ENCODE measurements at regions not wholly inside any gene's neighbourhood (a gene's known extent, or its start where the extent isn't known, plus 50 kb on each side); places are given as distances from the start of the nearest gene placed in this dataset.

DNA sequence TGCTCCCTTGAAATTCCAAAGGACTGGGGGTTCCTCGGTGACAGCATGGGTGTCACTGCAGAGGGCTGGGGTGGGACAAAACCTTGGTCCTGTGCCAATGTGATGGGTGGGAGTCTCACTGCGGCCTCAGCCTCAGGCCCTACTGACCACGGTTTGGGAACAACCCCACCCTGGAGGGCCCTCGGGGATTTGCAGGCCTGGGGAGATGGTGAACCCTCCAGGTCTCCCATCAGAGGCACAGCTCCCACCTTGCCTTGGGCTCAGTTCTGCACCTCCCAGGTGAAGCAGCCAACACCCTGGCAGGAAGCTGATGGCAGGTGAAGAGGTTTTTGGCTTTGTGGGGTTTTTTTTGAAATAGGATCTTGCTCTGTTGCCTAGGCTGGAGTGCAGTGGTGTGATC is 286.8 kb downstream of the PBX3 start:
- TF ChIP-seq TAF1 (IDR thresholded peaks at IDR 0.05; ENCODE audit: low read depth) (no peak), SMC3 (conservative IDR thresholded peaks at IDR 0.05; ENCODE audit: poor library complexity) (no peak), RAD21 (conservative IDR thresholded peaks at IDR 0.05) (no peak), EZH2 (IDR thresholded peaks at IDR 0.05; ENCODE audit: borderline replicate concordance, insufficient read depth, low read length, poor library complexity, severe bottlenecking) (no peak), EP300 (conservative IDR thresholded peaks at IDR 0.05; ENCODE audit: poor library complexity, severe bottlenecking) (no peak), POLR2AphosphoS5 (IDR thresholded peaks at IDR 0.05) (no peak)
- TF ChIP-seq, protein P1, sequence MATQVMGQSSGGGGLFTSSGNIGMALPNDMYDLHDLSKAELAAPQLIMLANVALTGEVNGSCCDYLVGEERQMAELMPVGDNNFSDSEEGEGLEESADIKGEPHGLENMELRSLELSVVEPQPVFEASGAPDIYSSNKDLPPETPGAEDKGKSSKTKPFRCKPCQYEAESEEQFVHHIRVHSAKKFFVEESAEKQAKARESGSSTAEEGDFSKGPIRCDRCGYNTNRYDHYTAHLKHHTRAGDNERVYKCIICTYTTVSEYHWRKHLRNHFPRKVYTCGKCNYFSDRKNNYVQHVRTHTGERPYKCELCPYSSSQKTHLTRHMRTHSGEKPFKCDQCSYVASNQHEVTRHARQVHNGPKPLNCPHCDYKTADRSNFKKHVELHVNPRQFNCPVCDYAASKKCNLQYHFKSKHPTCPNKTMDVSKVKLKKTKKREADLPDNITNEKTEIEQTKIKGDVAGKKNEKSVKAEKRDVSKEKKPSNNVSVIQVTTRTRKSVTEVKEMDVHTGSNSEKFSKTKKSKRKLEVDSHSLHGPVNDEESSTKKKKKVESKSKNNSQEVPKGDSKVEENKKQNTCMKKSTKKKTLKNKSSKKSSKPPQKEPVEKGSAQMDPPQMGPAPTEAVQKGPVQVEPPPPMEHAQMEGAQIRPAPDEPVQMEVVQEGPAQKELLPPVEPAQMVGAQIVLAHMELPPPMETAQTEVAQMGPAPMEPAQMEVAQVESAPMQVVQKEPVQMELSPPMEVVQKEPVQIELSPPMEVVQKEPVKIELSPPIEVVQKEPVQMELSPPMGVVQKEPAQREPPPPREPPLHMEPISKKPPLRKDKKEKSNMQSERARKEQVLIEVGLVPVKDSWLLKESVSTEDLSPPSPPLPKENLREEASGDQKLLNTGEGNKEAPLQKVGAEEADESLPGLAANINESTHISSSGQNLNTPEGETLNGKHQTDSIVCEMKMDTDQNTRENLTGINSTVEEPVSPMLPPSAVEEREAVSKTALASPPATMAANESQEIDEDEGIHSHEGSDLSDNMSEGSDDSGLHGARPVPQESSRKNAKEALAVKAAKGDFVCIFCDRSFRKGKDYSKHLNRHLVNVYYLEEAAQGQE (IDR thresholded peaks at IDR 0.05; ENCODE audit: borderline replicate concordance) = no peak
- TF ChIP-seq, protein P2, sequence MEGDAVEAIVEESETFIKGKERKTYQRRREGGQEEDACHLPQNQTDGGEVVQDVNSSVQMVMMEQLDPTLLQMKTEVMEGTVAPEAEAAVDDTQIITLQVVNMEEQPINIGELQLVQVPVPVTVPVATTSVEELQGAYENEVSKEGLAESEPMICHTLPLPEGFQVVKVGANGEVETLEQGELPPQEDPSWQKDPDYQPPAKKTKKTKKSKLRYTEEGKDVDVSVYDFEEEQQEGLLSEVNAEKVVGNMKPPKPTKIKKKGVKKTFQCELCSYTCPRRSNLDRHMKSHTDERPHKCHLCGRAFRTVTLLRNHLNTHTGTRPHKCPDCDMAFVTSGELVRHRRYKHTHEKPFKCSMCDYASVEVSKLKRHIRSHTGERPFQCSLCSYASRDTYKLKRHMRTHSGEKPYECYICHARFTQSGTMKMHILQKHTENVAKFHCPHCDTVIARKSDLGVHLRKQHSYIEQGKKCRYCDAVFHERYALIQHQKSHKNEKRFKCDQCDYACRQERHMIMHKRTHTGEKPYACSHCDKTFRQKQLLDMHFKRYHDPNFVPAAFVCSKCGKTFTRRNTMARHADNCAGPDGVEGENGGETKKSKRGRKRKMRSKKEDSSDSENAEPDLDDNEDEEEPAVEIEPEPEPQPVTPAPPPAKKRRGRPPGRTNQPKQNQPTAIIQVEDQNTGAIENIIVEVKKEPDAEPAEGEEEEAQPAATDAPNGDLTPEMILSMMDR (IDR thresholded peaks at IDR 0.05; ENCODE audit: poor library complexity, severe bottlenecking) = no peak
- H3K9me3 ChIP-seq (ENCODE audit: low read length) = no peaks in the 10 kb centered on the region
- no peaks in the 10 kb centered on the region for H3F3A ChIP-seq (ENCODE audit: insufficient read depth, low read length, poor library complexity, severe bottlenecking)
- H2AFZ ChIP-seq (ENCODE audit: low read depth, low read length) = no peak overlapping the region
- no peaks in the 10 kb centered on the region for H3K27me3 ChIP-seq (ENCODE audit: insufficient read depth, low read depth, low read length)
- no peak overlapping the region for H3K27ac ChIP-seq (ENCODE audit: low read length)
- H3K9me2 ChIP-seq (ENCODE audit: insufficient read depth, low read length) = no peaks in the 10 kb centered on the region
- no peak overlapping the region for H3K9ac ChIP-seq (ENCODE audit: low read length)
- H4K20me1 ChIP-seq (ENCODE audit: insufficient read depth) = no peaks in the 10 kb centered on the region
- H3K4me3 ChIP-seq (ENCODE audit: low read length) = no peak overlapping the region
- no peak overlapping the region for H3K4me2 ChIP-seq (ENCODE audit: low read length)
- H3K79me2 ChIP-seq (replicated peaks; ENCODE audit: insufficient read depth, low read length) = no peaks in the 10 kb centered on the region
- no peaks in the 10 kb centered on the region for H3K36me3 ChIP-seq (ENCODE audit: insufficient read depth, low read length)

DNA sequence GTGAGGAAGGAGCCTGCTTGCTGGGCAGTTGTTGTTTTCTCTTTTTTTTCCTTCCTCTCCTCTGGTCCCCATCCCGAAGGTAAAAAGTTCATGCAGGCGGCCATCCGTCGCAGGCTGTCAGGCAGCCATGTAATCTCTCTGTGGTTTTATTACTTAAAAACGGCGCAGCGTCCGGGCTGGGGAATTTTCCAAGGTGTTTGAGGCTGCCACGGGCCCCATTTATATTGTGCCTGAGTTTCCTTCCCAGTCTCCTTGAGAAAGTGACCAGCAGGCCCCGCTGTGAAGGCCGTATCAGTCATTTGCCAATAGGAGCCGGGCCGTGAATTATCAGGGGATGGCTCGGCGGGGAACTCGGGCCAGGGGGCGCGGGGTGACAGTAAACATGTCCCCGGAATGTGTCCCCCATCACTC is 289.7 kb downstream of the PBX3 start:
- Histone ChIP-seq H3K27ac (ENCODE audit: low read length) (no peak overlapping the region), H3K9me2 (ENCODE audit: insufficient read depth, low read length) (no peaks in the 10 kb centered on the region), H3K79me2 (replicated peaks; ENCODE audit: insufficient read depth, low read length) (no peaks in the 10 kb centered on the region), H3K9ac (ENCODE audit: low read length) (no peak overlapping the region), H3F3A (ENCODE audit: insufficient read depth, low read length, poor library complexity, severe bottlenecking) (no peaks in the 10 kb centered on the region), H3K4me2 (ENCODE audit: low read length) (no peak overlapping the region), H3K27me3 (ENCODE audit: insufficient read depth, low read depth, low read length) (no peaks in the 10 kb centered on the region), H4K20me1 (ENCODE audit: insufficient read depth) (no peaks in the 10 kb centered on the region), H2AFZ (ENCODE audit: low read depth, low read length) (no peak overlapping the region), H3K4me3 (ENCODE audit: low read length) (no peak overlapping the region), H3K9me3 (ENCODE audit: low read length) (no peaks in the 10 kb centered on the region), H3K36me3 (ENCODE audit: insufficient read depth, low read length) (no peaks in the 10 kb centered on the region)
- TF ChIP-seq SMC3 (conservative IDR thresholded peaks at IDR 0.05; ENCODE audit: poor library complexity) (no peak), POLR2AphosphoS5 (IDR thresholded peaks at IDR 0.05) (no peak), EP300 (conservative IDR thresholded peaks at IDR 0.05; ENCODE audit: poor library complexity, severe bottlenecking) (no peak), MXI1 (conservative IDR thresholded peaks at IDR 0.05; ENCODE audit: poor library complexity, severe bottlenecking) (no peak), TAF1 (IDR thresholded peaks at IDR 0.05; ENCODE audit: low read depth) (no peak), RAD21 (conservative IDR thresholded peaks at IDR 0.05) (no peak), EZH2 (IDR thresholded peaks at IDR 0.05; ENCODE audit: borderline replicate concordance, insufficient read depth, low read length, poor library complexity, severe bottlenecking) (no peak)
- TF ChIP-seq, protein P2 (IDR thresholded peaks at IDR 0.05; ENCODE audit: poor library complexity, severe bottlenecking) = no peak
- TF ChIP-seq, protein P1 (IDR thresholded peaks at IDR 0.05; ENCODE audit: borderline replicate concordance) = no peak
